OCI-LY7 (cell line): ENCODE measurements at regions not wholly inside any gene's neighbourhood (a gene's known extent, or its start where the extent isn't known, plus 50 kb on each side); places are given as distances from the start of the nearest gene placed in this dataset.

Source experiments
- BruUV-seq: library from RNA; stranded (reverse); fragments of 400-500 nt; replicated peaks from 2 replicates; lab custom pipeline; 2021; lab: Mats Ljungman, UMichigan
- CTCF ChIA-PET: fragments of 300-600 bp; sonication (Branson Sonifier 250); formaldehyde crosslinking; loops from one replicate; lab custom pipeline; 2022; ENCODE audit warnings: antibody characterized with exemption; ENCODE audit not compliant: unreplicated experiment; lab: Charles Lee
- POLR2A ChIA-PET: fragments of 300-600 bp; sonication (Branson Sonifier 250); formaldehyde crosslinking; loops from one replicate; lab custom pipeline; 2022; ENCODE audit warnings: antibody characterized with exemption; lab: Charles Lee
- DNase-seq: peaks from one replicate; pipeline ENCODE4 v3.0.0-alpha.2; 2015; ENCODE audit warnings: low spot score
- H2AFZ ChIP-seq: fragments of 200-600 bp; sonication (generic), shearing (Covaris generic); 2 replicates; pipeline ENCODE4 v1.6.1; 2014; ENCODE audit warnings: mild to moderate bottlenecking, antibody characterized with exemption, low read length, moderate library complexity
- H3K27ac ChIP-seq: fragments of 200-600 bp; sonication (generic); 2 replicates; pipeline ENCODE4 v1.5.1; 2014; ENCODE audit warnings: mixed run types, low read depth, mild to moderate bottlenecking, moderate library complexity, low read length, inconsistent platforms; ENCODE audit not compliant: poor library complexity, severe bottlenecking
- H3K36me3 ChIP-seq: fragments of 200-600 bp; sonication (generic); 2 replicates; pipeline ENCODE4 v1.6.1; 2014; ENCODE audit warnings: mild to moderate bottlenecking, antibody characterized with exemption, low read length, moderate library complexity, mixed read lengths; ENCODE audit not compliant: insufficient read depth
- H3K4me1 ChIP-seq: fragments of 200-600 bp; sonication (generic); 2 replicates; pipeline ENCODE4 v1.5.1; 2014; ENCODE audit warnings: mild to moderate bottlenecking, low read length; ENCODE audit not compliant: insufficient read depth, poor library complexity, severe bottlenecking
- H3K4me2 ChIP-seq: fragments of 200-600 bp; sonication (generic); 2 replicates; pipeline ENCODE4 v1.6.1; 2014; ENCODE audit warnings: mild to moderate bottlenecking, low read length
- H3K4me3 ChIP-seq: fragments of 200-600 bp; sonication (generic); 2 replicates; pipeline ENCODE4 v1.5.1; 2014; ENCODE audit warnings: mild to moderate bottlenecking, low read depth, low read length; ENCODE audit not compliant: poor library complexity, severe bottlenecking
- H3K79me2 ChIP-seq: fragments of 200-600 bp; sonication (generic); 2 replicates; pipeline ENCODE4 v1.6.1; 2016; ENCODE audit warnings: low read depth, mild to moderate bottlenecking, low read length, moderate library complexity, mixed read lengths; ENCODE audit not compliant: insufficient read depth
- H3K9me2 ChIP-seq: fragments of 200-600 bp; sonication (generic); 2 replicates; pipeline ENCODE4 v1.6.1; 2016; ENCODE audit warnings: mild to moderate bottlenecking, low read length, mixed read lengths; ENCODE audit not compliant: insufficient read depth
- H3K9me3 ChIP-seq: fragments of 200-600 bp; sonication (generic); 2 replicates; pipeline ENCODE4 v1.6.1; 2014; ENCODE audit warnings: mild to moderate bottlenecking, mixed run types, low read length, mixed read lengths
- H4K20me1 ChIP-seq: fragments of 200-600 bp; sonication (generic); 2 replicates; pipeline ENCODE4 v1.6.1; 2014; ENCODE audit warnings: mild to moderate bottlenecking, antibody characterized with exemption, low read length, moderate library complexity, mixed read lengths; ENCODE audit not compliant: insufficient read depth
- EZH2phosphoT487 ChIP-seq: fragments of 200-600 bp; sonication (generic); IDR thresholded peaks from 2 replicates; pipeline ENCODE4 v1.6.1; 2018; ENCODE audit warnings: low read depth, borderline replicate concordance, mild to moderate bottlenecking, mixed run types, antibody characterized with exemption, low read length, moderate library complexity, mixed read lengths
- intact Hi-C: fragments of 100-400 bp; cut with micrococcal nuclease; formaldehyde crosslinking; loops from one replicate; pipeline ENCODE4 v1.10.0; 2022; ENCODE audit not compliant: unreplicated experiment
- TF ChIP-seq, protein P1 (sequence below): fragments of 200-600 bp; sonication (generic); conservative IDR thresholded peaks from 2 replicates; pipeline ENCODE4 v1.5.1; 2014; ENCODE audit warnings: mild to moderate bottlenecking, antibody characterized with exemption, low read length, moderate library complexity, mixed read lengths

DNA sequence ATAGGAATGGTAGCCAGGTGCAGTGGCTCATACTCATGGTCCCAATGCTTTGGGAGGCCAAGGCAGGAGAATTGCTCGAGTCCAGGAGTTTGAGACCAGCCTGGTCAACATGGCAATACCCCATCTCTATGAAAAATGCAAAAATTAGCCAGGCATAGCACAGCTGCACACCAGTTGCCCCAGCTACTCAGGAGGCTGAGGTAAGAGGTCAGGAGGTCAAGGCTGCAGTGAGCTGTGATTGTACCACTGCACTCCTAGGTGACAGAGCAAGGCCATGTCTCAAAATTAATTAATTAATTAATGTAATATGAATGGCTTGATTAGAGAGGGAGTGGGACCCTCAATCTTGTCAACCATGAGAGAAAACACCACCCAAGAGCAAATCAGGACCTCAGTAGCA lies 198.7 kb upstream of the DUSP10 start:
- intact Hi-C loops: no loop called here
- no peak overlapping the region for H3K4me2 ChIP-seq
- no TSS peak for BruUV-seq
- no peak overlapping the region for H2AFZ ChIP-seq
- no peaks in the 10 kb centered on the region for H3K9me2 ChIP-seq
- H3K4me1 ChIP-seq: no peaks in the 10 kb centered on the region
- ChIA-PET CTCF (no interaction called here), POLR2A (no interaction called here)
- H4K20me1 ChIP-seq: no peaks in the 10 kb centered on the region
- TF ChIP-seq, protein P1, sequence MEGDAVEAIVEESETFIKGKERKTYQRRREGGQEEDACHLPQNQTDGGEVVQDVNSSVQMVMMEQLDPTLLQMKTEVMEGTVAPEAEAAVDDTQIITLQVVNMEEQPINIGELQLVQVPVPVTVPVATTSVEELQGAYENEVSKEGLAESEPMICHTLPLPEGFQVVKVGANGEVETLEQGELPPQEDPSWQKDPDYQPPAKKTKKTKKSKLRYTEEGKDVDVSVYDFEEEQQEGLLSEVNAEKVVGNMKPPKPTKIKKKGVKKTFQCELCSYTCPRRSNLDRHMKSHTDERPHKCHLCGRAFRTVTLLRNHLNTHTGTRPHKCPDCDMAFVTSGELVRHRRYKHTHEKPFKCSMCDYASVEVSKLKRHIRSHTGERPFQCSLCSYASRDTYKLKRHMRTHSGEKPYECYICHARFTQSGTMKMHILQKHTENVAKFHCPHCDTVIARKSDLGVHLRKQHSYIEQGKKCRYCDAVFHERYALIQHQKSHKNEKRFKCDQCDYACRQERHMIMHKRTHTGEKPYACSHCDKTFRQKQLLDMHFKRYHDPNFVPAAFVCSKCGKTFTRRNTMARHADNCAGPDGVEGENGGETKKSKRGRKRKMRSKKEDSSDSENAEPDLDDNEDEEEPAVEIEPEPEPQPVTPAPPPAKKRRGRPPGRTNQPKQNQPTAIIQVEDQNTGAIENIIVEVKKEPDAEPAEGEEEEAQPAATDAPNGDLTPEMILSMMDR: no peak
- TF ChIP-seq EZH2phosphoT487: no peak
- no peak overlapping the region for H3K4me3 ChIP-seq
- H3K9me3 ChIP-seq: no peaks in the 10 kb centered on the region
- no peaks in the 10 kb centered on the region for H3K36me3 ChIP-seq
- DNase-seq: no peak
- no peaks in the 10 kb centered on the region for H3K79me2 ChIP-seq
- H3K27ac ChIP-seq: no peak overlapping the region

DNA sequence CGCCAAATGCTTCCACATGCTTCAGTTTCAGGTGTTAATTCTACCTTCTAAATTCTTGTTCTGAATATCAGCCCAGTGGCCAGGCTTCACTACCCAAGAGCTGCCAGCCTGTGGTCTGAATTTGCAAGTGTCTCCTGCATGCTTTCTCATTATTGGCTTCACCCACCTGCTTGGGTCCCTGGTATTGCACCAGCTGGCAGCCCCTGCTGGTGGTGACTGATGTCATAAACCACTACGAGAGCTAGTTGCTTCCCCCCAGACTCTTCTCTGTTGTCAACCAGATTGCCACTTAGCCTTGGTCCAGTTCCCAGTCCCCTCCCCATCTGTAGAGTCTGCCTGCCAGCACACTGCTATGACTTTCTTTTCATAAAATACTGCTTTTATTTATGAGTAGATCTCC lies 197.7 kb upstream of the DUSP10 start:
- no TSS peak for BruUV-seq
- Histone ChIP-seq H3K79me2 (no peaks in the 10 kb centered on the region), H3K4me1 (no peaks in the 10 kb centered on the region), H3K4me3 (no peak overlapping the region), H2AFZ (no peak overlapping the region), H3K36me3 (no peaks in the 10 kb centered on the region), H3K9me2 (no peaks in the 10 kb centered on the region), H3K27ac (no peak overlapping the region), H4K20me1 (no peaks in the 10 kb centered on the region), H3K9me3 (no peaks in the 10 kb centered on the region), H3K4me2 (peak overlapping the region; percentile 10; the same call in 1 of the 2 replicates)
- intact Hi-C loops: no loop called here
- no peak for DNase-seq
- ChIA-PET POLR2A (no interaction called here), CTCF (no interaction called here)
- TF ChIP-seq EZH2phosphoT487: no peak
- TF ChIP-seq, protein P1: no peak

DNA sequence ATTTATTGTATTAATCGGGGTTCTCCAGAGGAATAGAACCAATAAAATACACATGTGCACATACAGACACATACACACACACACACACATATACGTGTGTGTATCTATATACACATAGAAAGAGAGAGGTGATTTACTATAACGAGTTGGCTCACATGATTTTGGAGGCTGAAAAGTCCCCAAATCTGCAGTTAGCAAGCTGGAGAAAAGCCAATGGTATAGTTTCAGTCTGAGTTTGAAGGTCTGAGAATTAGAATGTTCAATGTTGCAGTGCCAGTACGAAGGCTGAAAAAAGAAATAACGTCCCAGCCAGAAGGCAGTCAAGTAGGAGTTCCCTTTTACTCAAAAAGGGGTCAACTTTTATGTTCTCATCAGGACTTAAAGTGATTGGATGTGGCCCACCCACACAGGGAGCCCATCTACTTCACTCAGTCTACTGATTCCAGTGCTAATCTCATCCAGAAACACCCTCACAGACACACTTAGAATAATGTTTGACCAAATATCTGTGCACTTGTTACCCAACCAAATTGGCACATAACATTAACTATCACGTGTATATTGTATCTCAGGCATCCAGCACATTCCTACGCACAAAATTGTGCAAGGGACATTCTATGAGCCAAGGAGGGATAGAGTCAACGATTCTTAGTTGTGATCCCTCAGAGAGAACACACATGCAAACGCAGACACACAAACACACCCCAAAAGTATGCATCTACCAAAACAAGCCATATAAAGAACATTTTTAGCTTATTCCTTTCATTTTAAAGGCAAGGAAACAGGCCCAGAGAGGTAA lies 195.5 kb upstream of the DUSP10 start:
- POLR2A ChIA-PET: no interaction called here
- Histone ChIP-seq H3K9me3 (no peaks in the 10 kb centered on the region), H3K4me2 (no peak overlapping the region), H3K4me1 (no peaks in the 10 kb centered on the region), H3K27ac (no peak overlapping the region), H3K9me2 (no peaks in the 10 kb centered on the region), H3K79me2 (no peaks in the 10 kb centered on the region), H4K20me1 (no peaks in the 10 kb centered on the region), H2AFZ (no peak overlapping the region), H3K36me3 (no peaks in the 10 kb centered on the region), H3K4me3 (no peak overlapping the region)
- no TSS peak for BruUV-seq
- TF ChIP-seq, protein P1: no peak
- no peak for TF ChIP-seq EZH2phosphoT487
- CTCF ChIA-PET: no interaction called here
- intact Hi-C loops: no loop called here
- DNase-seq: no peak
